Osteoblast (primary cell): ENCODE measurements at regions not wholly inside any gene's neighbourhood (a gene's known extent, or its start where the extent isn't known, plus 50 kb on each side); places are given as distances from the start of the nearest gene placed in this dataset.

Experiments used
- DNase-seq: peaks from one replicate; pipeline ENCODE4 v3.0.0; 2011; ENCODE audit warnings: low spot score, mixed read lengths; ENCODE audit not compliant: insufficient read length; ENCODE audit errors: missing footprints
- H2AFZ ChIP-seq: 2 replicates; pipeline ENCODE4 v1.6.0; 2011; ENCODE audit warnings: mild to moderate bottlenecking, low read length
- H3K27ac ChIP-seq: 2 replicates; pipeline ENCODE4 v1.5.1; 2011; ENCODE audit warnings: mild to moderate bottlenecking, low read depth, low read length, moderate library complexity
- H3K27me3 ChIP-seq: 2 replicates; pipeline ENCODE4 v1.6.0; 2012; ENCODE audit warnings: mild to moderate bottlenecking, control low read depth, inconsistent platforms, low read length, moderate library complexity; ENCODE audit not compliant: insufficient read depth
- H3K36me3 ChIP-seq: 2 replicates; pipeline ENCODE4 v1.5.1; 2011; ENCODE audit warnings: mild to moderate bottlenecking, low read length, control low read depth, moderate library complexity; ENCODE audit not compliant: insufficient read depth
- H3K4me1 ChIP-seq: 2 replicates; pipeline ENCODE4 v1.5.1; 2011; ENCODE audit warnings: mild to moderate bottlenecking, low read length, control low read depth, moderate library complexity; ENCODE audit not compliant: insufficient read depth
- H3K4me2 ChIP-seq: 2 replicates; pipeline ENCODE4 v1.6.0; 2011; ENCODE audit warnings: mild to moderate bottlenecking, low read length; ENCODE audit not compliant: insufficient read depth
- H3K4me3 ChIP-seq: fragments of 200-600 bp; sonication (generic); 3 replicates; pipeline ENCODE4 v1.5.1; 2012; ENCODE audit warnings: mild to moderate bottlenecking, low read length, inconsistent platforms; ENCODE audit not compliant: insufficient read depth
- H3K79me2 ChIP-seq: 2 replicates; pipeline ENCODE4 v1.6.0; 2012; ENCODE audit warnings: mild to moderate bottlenecking, low read length, control low read depth, inconsistent platforms; ENCODE audit not compliant: insufficient read depth
- H3K9me3 ChIP-seq: 2 replicates; pipeline ENCODE4 v1.5.1; 2011; ENCODE audit warnings: low read depth, low read length, control low read depth
- H4K20me1 ChIP-seq: 2 replicates; pipeline ENCODE4 v1.6.0; 2012; ENCODE audit warnings: mild to moderate bottlenecking, low read length, control low read depth; ENCODE audit not compliant: insufficient read depth
- TF ChIP-seq, protein P1 (sequence below): IDR thresholded peaks from 2 replicates; pipeline ENCODE4 v1.5.1; 2011; ENCODE audit warnings: mild to moderate bottlenecking, low read depth, low read length, moderate library complexity; ENCODE audit errors: extremely low read depth

DNA sequence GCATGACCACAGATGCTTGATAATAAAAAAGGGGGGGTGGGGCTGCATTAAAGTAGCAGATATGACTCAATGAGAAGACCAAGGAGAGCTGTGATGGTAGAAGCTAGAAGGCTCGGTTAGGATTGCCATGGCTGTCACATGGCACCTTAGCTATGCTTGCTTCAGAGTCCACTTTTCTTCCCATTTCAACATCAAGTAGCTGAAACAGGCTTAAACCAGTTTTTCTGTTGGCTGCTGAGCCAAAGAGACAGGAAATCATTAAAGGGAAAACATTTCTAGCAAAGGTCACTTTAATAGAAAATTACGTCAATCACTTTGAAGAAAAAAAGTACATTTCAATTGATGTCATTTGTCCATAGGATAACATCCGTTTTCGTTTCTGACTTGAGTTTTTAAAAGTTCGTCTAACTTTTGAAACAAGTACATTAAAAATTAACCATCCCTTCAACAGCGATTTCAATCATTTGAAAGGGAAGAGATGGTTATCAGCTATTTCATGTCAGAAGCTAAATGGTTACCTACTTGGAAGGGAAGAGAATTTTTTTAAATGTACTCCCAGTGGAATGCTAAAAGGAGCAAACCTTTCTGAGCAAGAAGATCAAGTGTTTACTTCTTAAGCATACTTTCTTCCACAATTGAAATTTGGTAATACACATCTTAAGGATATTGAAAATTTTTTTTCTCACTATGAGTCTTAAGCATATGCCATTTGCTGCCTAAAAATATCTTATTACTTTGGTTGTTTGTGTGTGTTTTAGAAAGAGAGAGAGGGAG is 488.1 kb upstream of the PRMT6 start:
- no peaks in the 10 kb centered on the region for H4K20me1 ChIP-seq
- no peaks in the 10 kb centered on the region for H3K36me3 ChIP-seq
- no peak overlapping the region for H3K4me2 ChIP-seq
- no peaks in the 10 kb centered on the region for H3K79me2 ChIP-seq
- H3K9me3 ChIP-seq: no peaks in the 10 kb centered on the region
- H2AFZ ChIP-seq: no peak overlapping the region
- DNase-seq: no peak
- no peak overlapping the region for H3K27ac ChIP-seq
- no peaks in the 10 kb centered on the region for H3K27me3 ChIP-seq
- H3K4me3 ChIP-seq: no peak overlapping the region
- TF ChIP-seq, protein P1, sequence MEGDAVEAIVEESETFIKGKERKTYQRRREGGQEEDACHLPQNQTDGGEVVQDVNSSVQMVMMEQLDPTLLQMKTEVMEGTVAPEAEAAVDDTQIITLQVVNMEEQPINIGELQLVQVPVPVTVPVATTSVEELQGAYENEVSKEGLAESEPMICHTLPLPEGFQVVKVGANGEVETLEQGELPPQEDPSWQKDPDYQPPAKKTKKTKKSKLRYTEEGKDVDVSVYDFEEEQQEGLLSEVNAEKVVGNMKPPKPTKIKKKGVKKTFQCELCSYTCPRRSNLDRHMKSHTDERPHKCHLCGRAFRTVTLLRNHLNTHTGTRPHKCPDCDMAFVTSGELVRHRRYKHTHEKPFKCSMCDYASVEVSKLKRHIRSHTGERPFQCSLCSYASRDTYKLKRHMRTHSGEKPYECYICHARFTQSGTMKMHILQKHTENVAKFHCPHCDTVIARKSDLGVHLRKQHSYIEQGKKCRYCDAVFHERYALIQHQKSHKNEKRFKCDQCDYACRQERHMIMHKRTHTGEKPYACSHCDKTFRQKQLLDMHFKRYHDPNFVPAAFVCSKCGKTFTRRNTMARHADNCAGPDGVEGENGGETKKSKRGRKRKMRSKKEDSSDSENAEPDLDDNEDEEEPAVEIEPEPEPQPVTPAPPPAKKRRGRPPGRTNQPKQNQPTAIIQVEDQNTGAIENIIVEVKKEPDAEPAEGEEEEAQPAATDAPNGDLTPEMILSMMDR: no peak
- H3K4me1 ChIP-seq: no peaks in the 10 kb centered on the region

DNA sequence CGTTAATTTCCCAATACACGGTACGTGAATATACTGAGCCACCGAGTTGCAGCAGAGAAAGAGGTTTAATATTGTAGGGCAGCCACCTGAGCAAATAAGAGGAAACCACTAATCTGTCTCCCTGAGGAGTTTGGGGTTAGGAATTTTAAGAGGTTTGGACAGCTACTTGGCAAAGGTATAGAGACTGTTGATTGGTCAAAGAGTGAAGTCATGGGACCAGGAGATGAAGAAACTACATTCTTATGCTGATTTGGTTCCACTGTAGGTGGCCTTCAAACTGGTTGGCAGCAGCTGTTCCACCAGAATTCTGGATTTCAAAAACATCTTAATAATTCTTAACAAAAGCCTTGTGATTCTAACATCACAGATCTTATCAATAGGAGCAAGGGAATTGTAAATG is 485.4 kb upstream of the PRMT6 start:
- TF ChIP-seq, protein P1: no peak
- no peak overlapping the region for H3K4me3 ChIP-seq
- H3K4me2 ChIP-seq: no peak overlapping the region
- no peaks in the 10 kb centered on the region for H3K27me3 ChIP-seq
- H3K36me3 ChIP-seq: no peaks in the 10 kb centered on the region
- H3K4me1 ChIP-seq: no peaks in the 10 kb centered on the region
- no peaks in the 10 kb centered on the region for H3K9me3 ChIP-seq
- no peak overlapping the region for H2AFZ ChIP-seq
- H3K27ac ChIP-seq: no peak overlapping the region
- no peak for DNase-seq
- no peaks in the 10 kb centered on the region for H4K20me1 ChIP-seq
- no peaks in the 10 kb centered on the region for H3K79me2 ChIP-seq

DNA sequence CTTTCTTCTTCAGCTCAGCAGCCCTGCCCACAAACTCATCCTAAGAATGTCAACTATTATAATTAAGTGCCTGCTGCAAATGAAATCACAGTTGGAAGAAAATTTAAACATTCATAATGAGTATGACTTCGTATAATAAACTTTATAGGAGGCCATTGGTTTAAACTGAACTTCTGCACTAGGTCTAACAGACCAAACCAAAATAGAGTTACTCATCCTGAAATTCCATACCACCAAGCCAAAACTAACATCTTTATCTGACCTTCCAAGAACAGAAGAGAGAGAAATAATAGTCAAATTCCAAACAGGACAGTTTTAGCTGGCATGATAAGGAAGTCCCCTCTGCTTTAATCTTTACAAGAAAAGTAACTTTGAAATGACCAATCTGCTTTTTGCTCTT is 472.4 kb upstream of the PRMT6 start:
- Histone ChIP-seq H3K27ac (no peak overlapping the region), H3K4me1 (no peaks in the 10 kb centered on the region), H3K4me2 (no peak overlapping the region), H3K4me3 (no peak overlapping the region), H3K27me3 (no peaks in the 10 kb centered on the region), H3K9me3 (no peaks in the 10 kb centered on the region), H3K79me2 (no peaks in the 10 kb centered on the region), H4K20me1 (no peaks in the 10 kb centered on the region), H3K36me3 (no peaks in the 10 kb centered on the region), H2AFZ (no peak overlapping the region)
- DNase-seq: peak; percentile 48
- TF ChIP-seq, protein P1: no peak

DNA sequence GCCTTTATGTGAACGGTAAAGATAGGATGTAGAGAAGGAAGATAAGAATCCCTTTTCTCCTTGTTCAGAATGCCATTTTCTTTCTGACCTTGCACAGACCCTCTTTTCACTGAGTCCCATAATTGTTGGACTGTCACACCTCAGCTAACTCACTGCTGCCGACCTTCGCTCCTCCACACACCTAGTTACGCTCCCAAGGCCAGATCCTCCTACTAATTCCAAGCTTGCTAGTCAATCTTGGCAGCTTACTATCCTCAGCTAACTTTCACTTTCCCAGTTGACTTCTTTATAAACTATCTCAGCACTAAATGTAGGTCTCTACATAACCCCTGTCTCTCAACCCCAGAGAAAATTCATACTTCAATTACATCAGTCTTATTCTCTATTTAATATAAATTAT is 471.8 kb upstream of the PRMT6 start:
- no peaks in the 10 kb centered on the region for H3K79me2 ChIP-seq
- H3K27ac ChIP-seq: no peak overlapping the region
- TF ChIP-seq, protein P1: no peak
- no peaks in the 10 kb centered on the region for H4K20me1 ChIP-seq
- no peak overlapping the region for H2AFZ ChIP-seq
- no peaks in the 10 kb centered on the region for H3K4me1 ChIP-seq
- H3K36me3 ChIP-seq: no peaks in the 10 kb centered on the region
- H3K4me2 ChIP-seq: no peak overlapping the region
- no peak for DNase-seq
- H3K4me3 ChIP-seq: no peak overlapping the region
- no peaks in the 10 kb centered on the region for H3K27me3 ChIP-seq
- no peaks in the 10 kb centered on the region for H3K9me3 ChIP-seq
